GM19372 (cell line): ENCODE measurements at regions not wholly inside any gene's neighbourhood (a gene's known extent, or its start where the extent isn't known, plus 50 kb on each side); places are given as distances from the start of the nearest gene placed in this dataset.

Source experiments
- ATAC-seq: cut with Tn5 transposase; IDR thresholded peaks from one replicate; pipeline ENCODE4 v1.9.1; 2021; ENCODE audit warnings: mild to moderate bottlenecking, low read depth, moderate library complexity; ENCODE audit not compliant: unreplicated experiment

DNA sequence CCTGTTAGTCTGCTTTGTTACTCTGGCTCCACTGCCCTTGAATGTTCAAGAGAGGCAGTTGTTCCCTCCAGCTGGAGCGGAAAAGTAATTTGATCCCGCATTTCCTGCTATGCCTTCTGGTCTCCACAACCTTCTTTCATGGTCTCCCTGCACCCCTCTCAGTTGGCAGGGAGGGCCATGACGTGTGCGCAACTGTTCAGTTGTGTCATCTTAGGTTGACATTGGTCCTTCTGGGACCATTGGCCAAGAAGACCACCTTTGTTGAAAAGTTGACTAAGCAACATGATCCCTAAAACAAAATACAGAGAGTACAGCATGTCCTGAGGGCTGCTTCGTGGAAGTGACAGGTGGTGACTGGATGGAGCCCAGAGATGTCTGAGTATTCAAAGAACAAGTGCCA lies 192.5 kb upstream of the TUT7 start:
- ATAC-seq: no peak

- no peak for ATAC-seq
Measured at GRCh38 chr9:86545090-86545489, 190.9 kb upstream of the TUT7 start.

- ATAC-seq: no peak
Measured at GRCh38 chr9:86541014-86541570, 186.9 kb upstream of the TUT7 start.

- no peak for ATAC-seq
Measured at GRCh38 chr9:86535406-86535915, 181.3 kb upstream of the TUT7 start.

- no peak for ATAC-seq
Measured at GRCh38 chr9:86534572-86535258, 180.5 kb upstream of the TUT7 start.

- ATAC-seq: no peak
Measured at GRCh38 chr9:86531971-86532640, 177.9 kb upstream of the TUT7 start.

GRCh38 chr9:86531273-86531970 lies 177.2 kb upstream of the TUT7 start:
- no peak for ATAC-seq

DNA sequence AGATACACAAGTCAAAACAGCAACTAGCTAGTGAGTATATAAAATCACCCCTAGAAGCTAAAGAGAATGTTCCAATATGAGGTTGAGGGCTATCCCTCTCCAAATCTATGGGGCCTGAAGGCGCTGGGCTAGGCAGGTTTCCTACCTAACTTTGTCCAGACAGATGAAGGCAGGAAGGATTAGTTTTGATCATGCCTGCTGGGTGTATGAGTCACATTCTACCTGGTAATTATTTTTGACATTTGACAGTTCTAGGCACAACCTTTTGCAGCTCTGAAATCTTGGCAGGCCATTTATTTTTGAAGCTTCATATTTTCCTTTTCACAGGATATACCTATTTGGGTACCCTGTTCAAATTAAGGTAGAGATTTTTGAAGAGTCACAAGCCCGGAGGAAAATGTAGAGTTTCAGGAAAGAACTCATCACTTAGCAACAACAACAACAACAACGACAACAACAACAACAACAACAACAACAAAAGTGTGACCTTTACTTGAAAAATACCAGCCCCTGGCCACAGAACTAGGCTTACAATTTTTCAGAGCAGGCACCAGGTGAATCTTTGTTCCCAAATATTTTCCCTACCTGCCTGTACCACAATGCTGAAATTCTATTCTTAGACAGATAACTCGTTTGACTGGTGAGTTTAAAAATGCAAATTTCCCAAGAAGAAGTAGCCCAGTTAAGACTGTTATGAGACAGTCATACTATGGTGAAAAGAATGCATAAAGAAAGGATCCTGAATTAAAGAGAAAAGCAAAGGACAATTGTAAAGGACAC lies 175.5 kb upstream of the TUT7 start:
- no peak for ATAC-seq

GRCh38 chr9:86526021-86526420 lies 171.8 kb upstream of the TUT7 start:
- ATAC-seq: no peak

- no peak for ATAC-seq
Measured at GRCh38 chr9:86525182-86525581, 171.0 kb upstream of the TUT7 start.

DNA sequence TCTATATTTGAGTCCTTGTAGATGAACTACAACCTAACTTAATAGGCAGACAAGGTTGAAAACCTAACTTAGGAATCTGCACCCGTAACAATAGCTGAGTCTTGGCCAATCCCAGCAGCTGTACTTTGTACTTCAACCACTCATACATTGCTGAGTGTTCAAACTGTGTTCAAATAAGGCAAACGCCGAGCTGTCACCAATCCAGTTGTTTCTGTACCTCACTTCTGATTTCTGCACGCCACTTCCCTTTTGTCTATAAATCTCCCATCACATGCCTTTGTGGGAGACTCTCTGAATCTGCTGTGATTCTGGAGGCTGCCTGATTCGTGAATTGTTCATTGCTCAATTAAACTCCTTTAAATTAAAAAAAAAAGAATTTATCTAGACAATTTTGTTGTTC lies 167.8 kb upstream of the TUT7 start:
- no peak for ATAC-seq

- ATAC-seq: no peak
Measured at GRCh38 chr9:86521322-86521721, 167.1 kb upstream of the TUT7 start.

- no peak for ATAC-seq
Measured at GRCh38 chr9:86519066-86519615, 164.9 kb upstream of the TUT7 start.

GRCh38 chr9:86517475-86517874 lies 163.3 kb upstream of the TUT7 start:
- ATAC-seq: no peak

DNA sequence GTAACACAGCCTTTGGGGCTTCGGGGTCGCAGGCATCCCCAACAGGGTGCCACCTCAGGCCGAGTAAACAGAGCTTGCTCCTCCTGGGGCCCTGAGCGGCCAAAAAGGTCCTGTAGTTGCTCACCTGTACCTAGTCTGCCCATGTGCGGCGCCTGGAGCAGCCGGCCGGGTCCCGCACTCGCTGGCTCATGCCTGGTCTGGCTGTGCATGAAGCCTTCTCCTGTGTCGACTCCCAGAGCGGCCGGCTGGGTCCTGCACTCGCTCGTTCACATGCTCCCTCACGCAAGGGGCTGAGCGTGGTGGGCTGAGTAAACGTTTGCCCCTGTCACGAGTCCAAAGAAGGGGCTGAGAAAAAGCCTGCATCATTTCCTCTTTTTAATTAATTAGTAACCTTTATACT lies 162.4 kb upstream of the TUT7 start:
- ATAC-seq: no peak

DNA sequence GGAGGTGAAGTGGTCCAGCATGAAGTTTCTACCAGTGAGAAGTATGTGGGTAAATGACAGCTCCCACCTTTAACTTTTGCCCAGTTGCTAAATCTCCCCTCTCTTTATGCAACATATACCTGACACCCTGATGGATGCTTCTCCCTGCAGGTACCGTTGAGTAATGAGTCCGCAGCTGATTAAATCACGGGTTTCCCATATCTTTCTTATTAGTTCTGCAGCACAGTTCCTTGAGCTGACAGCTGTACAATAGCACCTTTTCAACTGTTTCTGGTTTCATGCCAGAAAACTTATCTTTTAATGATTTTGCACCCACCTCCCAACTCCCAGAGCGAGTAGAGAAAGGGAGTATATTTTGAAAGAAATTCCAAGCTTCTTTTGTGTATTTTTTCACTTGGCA lies 161.0 kb upstream of the TUT7 start:
- ATAC-seq: no peak

GRCh38 chr9:86513429-86513828 lies 159.2 kb upstream of the TUT7 start:
- no peak for ATAC-seq

- ATAC-seq: no peak
Measured at GRCh38 chr9:86512929-86513328, 158.7 kb upstream of the TUT7 start.

DNA sequence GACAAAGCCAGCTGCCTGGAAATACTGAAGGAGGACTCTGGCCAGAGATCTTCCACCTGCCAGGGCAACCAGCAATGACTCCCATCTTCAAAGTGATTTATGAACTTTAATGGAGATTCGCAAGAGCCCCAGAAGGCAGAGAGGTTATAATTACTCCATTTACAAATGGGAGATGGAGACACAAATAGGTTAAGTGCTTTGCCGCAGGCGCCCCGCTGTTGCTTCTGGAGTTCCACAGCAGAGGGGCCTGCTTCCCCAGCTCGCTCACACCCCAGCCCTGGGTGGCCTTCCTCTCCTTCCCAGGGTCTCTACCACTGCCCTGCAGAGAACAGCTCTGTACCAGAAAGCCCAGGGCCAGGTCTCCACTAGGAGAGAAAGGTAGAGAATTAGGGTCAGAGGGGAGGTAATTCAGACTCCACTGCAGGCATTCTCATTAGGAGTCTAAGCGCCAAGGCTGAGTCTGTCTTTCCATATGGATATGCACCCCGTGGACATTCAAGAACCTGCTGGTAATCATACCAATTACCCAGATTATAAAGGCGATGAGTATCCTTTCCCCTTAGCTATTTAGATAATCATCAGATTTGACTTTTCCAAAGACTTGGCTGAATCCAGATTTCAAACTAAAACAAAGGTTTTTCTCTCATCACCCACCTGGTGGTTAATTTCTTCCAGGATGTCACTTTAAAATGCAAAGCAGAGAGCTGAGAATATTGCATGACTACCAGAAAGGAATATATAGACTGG lies 157.6 kb upstream of the TUT7 start:
- no peak for ATAC-seq
